Liver (tissue), 3 donors: ENCODE measurements at regions not wholly inside any gene's neighbourhood (a gene's known extent, or its start where the extent isn't known, plus 50 kb on each side); places are given as distances from the start of the nearest gene placed in this dataset.

Source experiments
- CTCF ChIP-seq: fragments of 150-350 bp; IDR thresholded peaks from 2 replicates; pipeline ENCODE4 v1.5.1; 2017; ENCODE audit warnings: improper control_type of control experiment, low read depth, low read length; ENCODE audit not compliant: missing input control
- EGR1 ChIP-seq, 2 donors: IDR thresholded peaks; 2 replicates each; pipeline ENCODE4 v1.6.1; 2016 to 2018; ENCODE audit warnings: antibody characterized with exemption in 2 of 2, low read depth in 2 of 2
- MAX ChIP-seq: IDR thresholded peaks from 2 replicates; pipeline ENCODE4 v1.6.1; 2016; ENCODE audit warnings: antibody characterized with exemption
- RAD21 ChIP-seq, 2 donors: IDR thresholded peaks; 2 replicates each; pipeline ENCODE4 v1.6.1; 2016; ENCODE audit warnings: antibody characterized with exemption in 2 of 2, mild to moderate bottlenecking in 2 of 2
- donor health status: healthy.
- donor health status: healthy.

- TF ChIP-seq MAX (no peak), RAD21 (IDR thresholded peaks at IDR 0.05) (no peak), EGR1 (IDR thresholded peaks at IDR 0.05; ENCODE audit: low read depth in 2 of 2) (no peak), CTCF (no peak)
Observed at GRCh38 chr7:126215785-126216184, 1037.0 kb downstream of the GRM8 start.
